ENCODE measurements at regions not wholly inside any gene's neighbourhood (a gene's known extent, or its start where the extent isn't known, plus 50 kb on each side); places are given as distances from the start of the nearest gene placed in this dataset.

- TF ChIP-seq, protein P1, sequence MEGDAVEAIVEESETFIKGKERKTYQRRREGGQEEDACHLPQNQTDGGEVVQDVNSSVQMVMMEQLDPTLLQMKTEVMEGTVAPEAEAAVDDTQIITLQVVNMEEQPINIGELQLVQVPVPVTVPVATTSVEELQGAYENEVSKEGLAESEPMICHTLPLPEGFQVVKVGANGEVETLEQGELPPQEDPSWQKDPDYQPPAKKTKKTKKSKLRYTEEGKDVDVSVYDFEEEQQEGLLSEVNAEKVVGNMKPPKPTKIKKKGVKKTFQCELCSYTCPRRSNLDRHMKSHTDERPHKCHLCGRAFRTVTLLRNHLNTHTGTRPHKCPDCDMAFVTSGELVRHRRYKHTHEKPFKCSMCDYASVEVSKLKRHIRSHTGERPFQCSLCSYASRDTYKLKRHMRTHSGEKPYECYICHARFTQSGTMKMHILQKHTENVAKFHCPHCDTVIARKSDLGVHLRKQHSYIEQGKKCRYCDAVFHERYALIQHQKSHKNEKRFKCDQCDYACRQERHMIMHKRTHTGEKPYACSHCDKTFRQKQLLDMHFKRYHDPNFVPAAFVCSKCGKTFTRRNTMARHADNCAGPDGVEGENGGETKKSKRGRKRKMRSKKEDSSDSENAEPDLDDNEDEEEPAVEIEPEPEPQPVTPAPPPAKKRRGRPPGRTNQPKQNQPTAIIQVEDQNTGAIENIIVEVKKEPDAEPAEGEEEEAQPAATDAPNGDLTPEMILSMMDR (IDR thresholded peaks at IDR 0.05; ENCODE audit: insufficient read depth, low read depth, low read length) = no peak
- TF ChIP-seq EZH2 (IDR thresholded peaks at IDR 0.05; ENCODE audit: insufficient read depth, low read length) = no peak
These were observed 216.4 kb downstream of the LTN1 start for GRCh38 chr21:28776251-28776650.
